Daoy (cell line): ENCODE measurements at regions not wholly inside any gene's neighbourhood (a gene's known extent, or its start where the extent isn't known, plus 50 kb on each side); places are given as distances from the start of the nearest gene placed in this dataset.
A peak's percentile ranks its signal among the peaks of the same experiment; 100 is the strongest.
"Not testable (repeated sequence)": the region's sequence is repeated elsewhere in the genome, so short reads cannot be mapped to it uniquely, and the experiment has no call there.

ENCODE experiments used
- DNase-seq: peaks from one replicate; pipeline ENCODE4 v3.0.0-alpha.2; 2015; ENCODE audit warnings: low read depth

- DNase-seq: no peak
Observed at GRCh38 chr14:55897031-55897430, 221.2 kb upstream of the PELI2 start.

DNA sequence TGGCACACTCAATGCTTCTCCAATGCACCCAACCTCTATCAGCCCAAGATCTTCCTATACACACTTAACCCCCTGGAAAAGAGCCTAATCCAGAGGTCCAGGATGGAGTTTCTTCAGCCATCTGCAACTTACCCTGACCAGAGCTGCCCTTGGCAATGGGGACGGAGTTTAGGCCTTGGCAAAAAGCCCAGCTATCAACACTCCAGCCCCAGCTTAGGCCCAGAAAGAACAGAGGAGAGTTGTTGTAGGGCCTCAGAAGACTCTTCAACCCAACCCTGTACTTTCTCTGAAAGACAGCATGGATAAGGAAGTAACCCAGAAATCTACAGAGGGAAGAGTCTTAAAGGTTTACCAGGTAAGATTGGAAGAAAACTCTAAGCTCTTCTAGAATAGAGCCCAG is 219.3 kb upstream of the PELI2 start:
- DNase-seq: no peak

GRCh38 chr14:55899531-55899930 is 218.7 kb upstream of the PELI2 start:
- DNase-seq: no peak

GRCh38 chr14:55900749-55901148 is 217.5 kb upstream of the PELI2 start:
- DNase-seq: no peak

GRCh38 chr14:55901291-55901690 is 216.9 kb upstream of the PELI2 start:
- DNase-seq: no peak

GRCh38 chr14:55902241-55902640 is 216.0 kb upstream of the PELI2 start:
- no peak for DNase-seq

GRCh38 chr14:55904086-55904485 is 214.1 kb upstream of the PELI2 start:
- no peak for DNase-seq

DNA sequence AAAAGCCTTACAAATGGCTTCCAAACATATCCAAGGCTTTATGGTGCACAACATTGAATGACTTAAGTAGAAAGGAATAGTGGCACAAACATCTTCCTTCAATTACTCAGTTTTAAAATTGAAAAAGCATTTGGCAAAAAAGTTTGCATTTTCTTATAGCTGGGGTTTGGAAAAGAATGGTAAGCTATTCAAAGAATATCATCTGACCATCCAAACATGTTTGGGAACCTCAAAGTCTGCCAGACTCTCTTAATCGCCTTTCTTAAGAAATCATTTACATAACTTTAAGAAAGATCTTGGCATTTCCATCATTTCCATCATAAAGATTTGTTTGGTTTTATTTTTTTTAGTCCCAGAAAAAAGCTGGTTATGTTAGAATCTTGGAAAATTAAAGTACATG is 210.1 kb upstream of the PELI2 start:
- no peak for DNase-seq

GRCh38 chr14:55909879-55910278 is 208.3 kb upstream of the PELI2 start:
- no peak for DNase-seq

DNA sequence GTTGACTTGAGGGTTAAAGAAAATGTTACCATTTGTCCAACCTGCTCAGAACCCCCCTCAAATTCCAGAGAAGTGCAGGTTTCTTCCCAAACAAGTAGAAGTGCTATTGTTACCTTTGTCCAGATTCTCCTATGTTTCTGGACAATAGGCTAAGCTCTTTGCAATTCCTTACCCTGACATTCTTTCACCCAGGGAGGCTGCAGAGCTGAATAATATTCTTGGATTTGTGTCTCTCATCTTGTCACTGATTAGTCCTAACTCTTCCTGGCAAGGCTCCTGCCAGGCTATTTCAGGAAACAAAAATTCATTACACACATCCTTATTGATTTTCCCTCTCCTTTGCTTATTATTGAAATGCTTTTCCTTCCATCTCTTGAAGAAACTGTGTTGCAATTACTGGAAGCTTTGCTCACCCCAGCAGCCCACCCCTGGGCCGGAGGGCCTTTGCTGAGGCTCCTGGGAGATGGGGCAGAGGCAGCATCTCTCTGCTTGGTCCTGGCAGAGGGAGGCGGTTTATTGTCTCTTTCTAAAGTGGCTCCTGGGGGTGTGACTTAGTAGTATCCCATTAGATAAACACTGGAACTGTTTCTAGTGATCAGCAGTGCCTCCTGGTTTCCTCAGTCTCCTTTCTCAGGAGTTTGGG is 207.5 kb upstream of the PELI2 start:
- no peak for DNase-seq

- no peak for DNase-seq
Observed at GRCh38 chr14:55911776-55912175, 206.4 kb upstream of the PELI2 start.

DNA sequence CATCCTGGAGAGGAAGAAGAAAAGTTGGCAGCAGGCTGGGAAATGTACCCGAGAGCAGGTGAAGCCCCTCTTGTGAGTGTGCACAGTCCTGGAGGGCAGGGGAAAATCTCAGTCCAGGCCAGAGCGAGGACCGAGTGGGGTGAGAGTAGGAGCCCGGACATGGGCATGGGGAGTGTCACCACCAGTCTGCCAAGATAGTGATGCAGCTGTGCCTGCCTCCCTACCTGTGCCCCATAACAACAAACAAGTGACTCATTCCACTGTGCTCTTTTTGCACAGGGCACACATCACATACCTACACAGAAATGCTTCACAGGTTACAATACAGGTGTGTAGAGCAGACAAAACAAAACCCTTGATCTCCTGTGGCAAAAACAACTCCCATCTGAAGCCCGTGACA is 205.9 kb upstream of the PELI2 start:
- no peak for DNase-seq

GRCh38 chr14:55913324-55914025 is 204.7 kb upstream of the PELI2 start:
- peak; percentile 37 for DNase-seq

- DNase-seq: no peak
Observed at GRCh38 chr14:55914771-55915170, 203.4 kb upstream of the PELI2 start.

GRCh38 chr14:55915456-55915855 is 202.8 kb upstream of the PELI2 start:
- DNase-seq: no peak

GRCh38 chr14:55919800-55920199 is 198.4 kb upstream of the PELI2 start:
- DNase-seq: not testable (repeated sequence)

GRCh38 chr14:55921511-55921910 is 196.7 kb upstream of the PELI2 start:
- no peak for DNase-seq

GRCh38 chr14:55926007-55926406 is 192.2 kb upstream of the PELI2 start:
- no peak for DNase-seq

DNA sequence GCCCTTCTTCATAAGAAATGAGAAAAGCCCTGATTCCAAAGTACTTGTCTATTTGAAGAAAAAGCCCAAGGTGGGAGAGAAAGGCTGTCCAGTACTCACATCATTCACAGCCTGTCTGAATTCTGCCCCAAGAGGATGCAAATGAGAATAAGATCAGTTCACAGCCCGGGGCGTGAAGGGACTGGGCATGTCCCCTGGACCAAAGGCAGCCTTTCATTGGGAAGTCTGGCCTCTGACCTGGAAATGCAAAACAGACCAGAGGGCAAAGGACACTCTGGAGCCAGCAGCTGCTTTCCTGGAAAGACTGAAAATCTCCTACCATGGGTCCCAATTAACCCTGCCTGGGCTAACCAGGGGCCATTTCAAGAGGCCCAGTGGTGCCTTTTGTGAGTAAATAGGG is 191.2 kb upstream of the PELI2 start:
- DNase-seq: no peak

DNA sequence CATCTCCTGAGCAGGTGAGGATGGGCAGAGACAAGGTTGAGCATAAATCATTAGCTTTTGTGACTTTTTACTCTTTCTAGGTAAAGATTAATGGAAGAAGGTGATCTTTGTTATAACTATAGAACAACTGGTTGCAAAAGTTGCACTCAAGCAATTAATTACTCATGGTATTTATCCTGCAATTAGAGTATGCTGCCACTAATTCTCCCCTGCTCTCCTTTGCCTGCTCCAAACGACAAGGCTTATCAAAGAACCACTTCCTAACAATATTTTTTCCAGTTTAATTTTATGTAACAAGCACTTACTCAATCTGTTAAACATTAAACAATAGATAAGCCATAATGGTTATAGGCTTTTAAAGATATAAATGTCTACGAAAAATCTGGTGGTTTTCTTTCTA is 189.9 kb upstream of the PELI2 start:
- no peak for DNase-seq

DNA sequence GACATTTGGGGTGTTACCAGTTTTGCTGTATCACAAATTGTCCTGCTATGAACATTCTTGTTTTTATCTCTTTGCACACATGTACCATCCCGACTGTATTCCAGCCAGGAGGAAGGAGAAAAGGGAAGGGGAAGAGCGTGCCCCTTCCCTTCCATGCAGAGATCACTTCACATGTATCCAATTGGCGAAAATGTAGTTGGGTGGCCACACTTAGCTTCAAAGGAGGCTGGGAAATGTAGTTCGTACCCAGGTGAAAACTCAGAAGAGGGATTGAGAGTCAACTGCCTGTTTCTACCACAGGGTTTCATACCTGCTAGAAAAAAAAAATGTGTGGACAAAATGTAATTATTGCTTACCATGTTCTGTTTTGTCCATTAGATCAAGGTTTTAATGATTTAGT is 189.1 kb upstream of the PELI2 start:
- no peak for DNase-seq

DNA sequence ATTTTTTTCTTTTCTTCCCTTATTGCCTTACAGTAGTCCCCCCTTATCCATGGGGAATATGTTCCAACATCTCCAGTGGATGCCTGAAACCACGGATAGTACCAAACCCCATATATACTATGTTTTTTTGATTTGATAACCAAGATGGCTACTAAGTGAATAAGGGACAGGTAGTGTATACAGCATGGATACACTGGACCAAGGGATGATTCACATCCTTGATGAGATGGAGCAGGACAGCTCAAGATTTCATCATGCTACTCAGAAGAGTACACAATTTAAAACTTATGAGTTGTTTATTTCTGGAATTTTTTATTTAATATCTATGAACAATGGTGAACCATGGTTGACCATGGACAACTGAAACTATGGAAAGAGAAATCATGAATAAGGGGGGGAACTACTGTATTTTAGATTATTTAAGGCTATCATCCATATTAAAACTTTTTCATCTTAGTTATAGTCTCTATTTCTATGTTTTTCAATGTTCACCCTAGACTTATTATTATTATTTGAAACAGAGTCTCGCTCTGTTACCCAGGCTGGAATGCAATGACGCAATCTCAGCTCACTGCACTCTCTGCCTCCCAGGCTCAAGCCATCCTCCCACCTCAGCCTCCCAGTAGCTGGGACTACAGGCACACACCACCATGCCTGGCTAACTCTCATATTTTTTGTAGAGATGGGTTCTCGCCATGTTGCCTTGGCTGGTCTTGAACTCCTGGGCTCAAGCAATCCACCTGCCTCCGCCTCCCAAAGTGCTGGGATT is 188.0 kb upstream of the PELI2 start:
- no peak for DNase-seq

DNA sequence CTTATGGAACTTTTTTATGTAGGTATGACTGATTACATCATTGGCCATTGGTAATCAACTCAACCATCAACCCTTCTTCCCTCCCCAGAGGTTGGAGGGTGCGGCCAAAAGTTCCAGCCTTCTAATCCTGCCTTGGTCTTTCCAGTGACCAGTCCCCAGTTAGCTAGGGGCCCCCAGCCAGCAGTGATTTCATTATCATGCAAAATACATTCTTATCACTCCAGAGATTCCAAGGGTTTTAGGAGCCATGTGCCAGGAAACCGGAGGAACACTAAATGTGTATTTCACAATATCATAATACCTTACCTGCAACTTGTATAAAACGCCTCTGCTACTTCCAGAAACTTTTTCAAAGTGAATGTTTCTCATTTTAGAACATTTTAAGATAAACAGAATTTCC is 181.5 kb upstream of the PELI2 start:
- no peak for DNase-seq
